Mammary epithelial cell (primary cell): ENCODE measurements at regions not wholly inside any gene's neighbourhood (a gene's known extent, or its start where the extent isn't known, plus 50 kb on each side); places are given as distances from the start of the nearest gene placed in this dataset.

Source experiments
- EZH2 ChIP-seq: IDR thresholded peaks from 2 replicates; pipeline ENCODE4 v1.6.1; 2012; ENCODE audit warnings: low read length, inconsistent platforms, borderline replicate concordance
- TF ChIP-seq, protein P1 (sequence below), 2 donors: IDR thresholded peaks in 1 of 2; conservative IDR thresholded peaks in 1 of 2; 2 replicates each; pipeline ENCODE4 v1.5.1; 2011 to 2012; ENCODE audit warnings: inconsistent platforms in 2 of 2, low read length in 2 of 2, mild to moderate bottlenecking in 2 of 2, control low read depth in 1 of 2, low read depth in 1 of 2; ENCODE audit not compliant: insufficient read depth in 1 of 2; ENCODE audit errors: extremely low read depth in 1 of 2

DNA sequence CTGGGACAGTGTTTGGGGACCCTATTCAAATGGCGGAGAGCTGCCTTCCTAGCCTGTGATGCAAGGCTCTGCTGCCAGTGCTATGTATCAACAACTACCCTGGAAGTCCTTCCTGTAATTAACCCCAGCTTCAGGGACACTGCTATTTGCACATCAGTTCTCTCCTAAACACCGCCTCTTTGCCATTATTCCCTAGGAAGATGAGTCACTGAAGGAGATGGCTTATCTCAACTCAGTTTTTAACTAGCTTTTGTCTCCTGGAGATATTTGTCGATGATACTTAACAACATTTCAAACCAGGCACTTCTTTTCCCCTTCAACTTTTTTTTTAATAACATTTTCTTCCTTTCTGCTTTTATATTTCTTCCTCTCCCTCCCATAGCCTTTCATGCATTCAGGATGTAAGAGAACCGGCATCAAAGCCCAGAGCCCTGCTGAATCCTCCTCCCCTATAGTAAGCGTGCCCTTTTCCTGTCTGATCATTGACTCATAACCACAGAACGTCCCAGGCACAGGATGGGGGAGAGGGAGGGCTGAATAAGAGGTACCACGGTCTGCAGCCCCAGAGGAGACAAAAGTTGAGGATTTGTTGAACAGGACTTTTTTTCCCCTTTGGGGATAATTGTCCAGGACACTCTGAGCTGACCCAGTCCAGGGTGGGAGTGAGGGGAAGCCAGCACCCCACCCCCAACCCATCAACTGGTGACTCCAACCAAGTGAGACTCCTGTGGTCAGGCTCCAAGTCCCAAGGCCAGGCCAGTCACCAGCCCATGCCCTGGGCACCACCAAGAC, 387.8 kb upstream of the SALL1 start:
- TF ChIP-seq, protein P1, sequence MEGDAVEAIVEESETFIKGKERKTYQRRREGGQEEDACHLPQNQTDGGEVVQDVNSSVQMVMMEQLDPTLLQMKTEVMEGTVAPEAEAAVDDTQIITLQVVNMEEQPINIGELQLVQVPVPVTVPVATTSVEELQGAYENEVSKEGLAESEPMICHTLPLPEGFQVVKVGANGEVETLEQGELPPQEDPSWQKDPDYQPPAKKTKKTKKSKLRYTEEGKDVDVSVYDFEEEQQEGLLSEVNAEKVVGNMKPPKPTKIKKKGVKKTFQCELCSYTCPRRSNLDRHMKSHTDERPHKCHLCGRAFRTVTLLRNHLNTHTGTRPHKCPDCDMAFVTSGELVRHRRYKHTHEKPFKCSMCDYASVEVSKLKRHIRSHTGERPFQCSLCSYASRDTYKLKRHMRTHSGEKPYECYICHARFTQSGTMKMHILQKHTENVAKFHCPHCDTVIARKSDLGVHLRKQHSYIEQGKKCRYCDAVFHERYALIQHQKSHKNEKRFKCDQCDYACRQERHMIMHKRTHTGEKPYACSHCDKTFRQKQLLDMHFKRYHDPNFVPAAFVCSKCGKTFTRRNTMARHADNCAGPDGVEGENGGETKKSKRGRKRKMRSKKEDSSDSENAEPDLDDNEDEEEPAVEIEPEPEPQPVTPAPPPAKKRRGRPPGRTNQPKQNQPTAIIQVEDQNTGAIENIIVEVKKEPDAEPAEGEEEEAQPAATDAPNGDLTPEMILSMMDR (conservative IDR thresholded peaks at IDR 0.05 in 1 of 2, IDR thresholded peaks at IDR 0.05 in 1 of 2; ENCODE audit: extremely low read depth in 1 of 2, insufficient read depth in 1 of 2, low read depth in 1 of 2, low read length in 2 of 2) = no peak
- no peak for TF ChIP-seq EZH2
